Stimulated activated CD8-positive, alpha-beta memory T cell treated with anti-CD3 and anti-CD28 coated beads, Interleukin-4, amount 100 ng/mL, for 4 hours (primary cell): ENCODE measurements at regions not wholly inside any gene's neighbourhood (a gene's known extent, or its start where the extent isn't known, plus 50 kb on each side); places are given as distances from the start of the nearest gene placed in this dataset.
"Not testable (repeated sequence)": the region's sequence is repeated elsewhere in the genome, so short reads cannot be mapped to it uniquely, and the experiment has no call there.

ENCODE experiments used
- DNase-seq, 2 donors: peaks; one replicate each; pipeline ENCODE4 v3.0.0-alpha.2; 2020; ENCODE audit warnings: low read depth in 2 of 2, low spot score in 1 of 2

DNA sequence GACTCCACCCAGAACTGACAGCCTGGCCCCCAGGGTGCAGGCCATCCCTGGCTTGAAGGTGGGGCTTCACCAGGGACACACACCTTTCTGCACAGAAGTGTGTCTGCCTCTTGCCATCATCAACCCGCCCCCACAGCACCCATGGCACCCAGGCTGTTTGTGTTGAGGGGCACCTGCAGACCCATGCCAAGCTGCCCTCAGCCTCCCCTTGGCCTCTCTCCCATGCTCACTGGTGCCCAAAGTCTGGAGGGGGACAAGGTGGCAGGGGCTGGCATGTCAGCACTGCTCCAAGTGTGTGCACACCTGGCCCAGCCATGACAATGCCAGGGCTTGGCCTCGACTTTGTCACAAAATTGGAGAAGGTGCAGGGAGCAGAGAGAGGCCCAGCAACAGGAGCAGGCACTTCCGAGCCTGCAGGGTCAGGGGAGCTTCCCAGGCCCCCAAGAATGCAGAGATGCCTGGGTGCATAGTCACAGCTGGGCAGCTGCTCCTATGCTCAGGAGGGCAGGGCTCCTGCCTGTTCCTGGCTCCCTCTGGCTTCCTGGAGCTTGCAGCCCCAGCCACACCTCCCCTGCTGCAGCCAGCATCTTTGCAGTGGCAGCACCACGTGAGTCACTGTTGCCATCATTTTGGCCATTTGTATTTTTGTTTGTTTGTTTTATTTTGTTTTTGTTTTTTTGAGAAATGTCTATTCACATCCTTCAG is 280.6 kb upstream of the UBE2E3 start:
- no peak for DNase-seq

DNA sequence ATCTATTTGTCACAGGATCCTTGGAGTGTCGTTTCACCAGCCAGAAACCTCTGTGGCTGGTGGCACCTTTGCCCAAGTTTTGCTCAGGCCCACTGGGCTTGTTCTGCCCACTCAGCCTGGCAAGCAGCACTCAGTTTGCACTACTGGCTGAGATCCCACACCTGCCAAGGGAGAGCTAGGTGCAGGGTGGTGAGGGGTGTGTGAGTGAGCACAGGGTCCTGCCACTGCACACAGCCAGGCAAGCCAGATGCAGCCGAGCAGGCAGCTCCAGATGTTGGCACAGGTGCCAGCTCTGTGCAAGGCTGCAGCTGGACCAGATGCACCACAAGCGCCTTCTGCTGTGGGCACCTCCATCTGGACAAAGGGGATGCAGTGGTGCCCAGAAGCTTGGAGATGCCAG is 281.7 kb upstream of the UBE2E3 start:
- no peak for DNase-seq

DNA sequence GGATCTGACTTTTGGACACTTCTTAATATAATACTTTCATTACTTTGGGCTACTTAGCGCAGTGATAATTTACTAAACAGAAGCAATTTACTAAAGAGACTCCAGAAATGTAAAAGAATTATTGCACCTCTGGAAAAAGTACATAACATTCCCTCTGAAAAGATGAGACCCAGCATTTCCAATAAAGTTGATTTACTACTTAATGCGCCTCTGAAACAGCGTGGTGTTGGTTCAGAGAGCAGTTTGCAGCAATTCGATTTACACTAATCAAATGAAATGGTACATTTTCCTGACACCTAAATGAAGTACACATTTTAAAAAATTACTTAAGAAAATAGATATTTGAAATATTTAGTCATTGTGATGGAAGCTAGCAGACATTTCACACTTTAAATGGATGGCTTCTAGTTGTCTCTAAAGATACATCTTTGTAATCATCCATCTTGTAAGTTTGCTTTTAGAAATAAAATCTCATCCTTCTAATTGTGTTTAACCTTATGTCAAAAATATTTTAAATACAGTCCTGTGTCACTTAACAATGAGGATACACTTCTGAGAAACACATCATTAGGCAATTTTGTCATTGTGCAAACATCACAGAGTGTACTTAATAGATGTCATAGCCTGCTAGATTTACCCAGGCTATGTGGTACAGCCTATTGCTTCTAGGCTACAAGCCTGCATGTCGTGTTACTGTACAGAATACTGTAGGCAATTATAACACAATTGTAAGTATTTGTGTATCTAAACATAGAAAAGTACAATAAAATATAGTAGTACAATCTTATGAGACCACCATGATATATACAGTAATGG is 284.6 kb upstream of the UBE2E3 start:
- DNase-seq: no peak

DNA sequence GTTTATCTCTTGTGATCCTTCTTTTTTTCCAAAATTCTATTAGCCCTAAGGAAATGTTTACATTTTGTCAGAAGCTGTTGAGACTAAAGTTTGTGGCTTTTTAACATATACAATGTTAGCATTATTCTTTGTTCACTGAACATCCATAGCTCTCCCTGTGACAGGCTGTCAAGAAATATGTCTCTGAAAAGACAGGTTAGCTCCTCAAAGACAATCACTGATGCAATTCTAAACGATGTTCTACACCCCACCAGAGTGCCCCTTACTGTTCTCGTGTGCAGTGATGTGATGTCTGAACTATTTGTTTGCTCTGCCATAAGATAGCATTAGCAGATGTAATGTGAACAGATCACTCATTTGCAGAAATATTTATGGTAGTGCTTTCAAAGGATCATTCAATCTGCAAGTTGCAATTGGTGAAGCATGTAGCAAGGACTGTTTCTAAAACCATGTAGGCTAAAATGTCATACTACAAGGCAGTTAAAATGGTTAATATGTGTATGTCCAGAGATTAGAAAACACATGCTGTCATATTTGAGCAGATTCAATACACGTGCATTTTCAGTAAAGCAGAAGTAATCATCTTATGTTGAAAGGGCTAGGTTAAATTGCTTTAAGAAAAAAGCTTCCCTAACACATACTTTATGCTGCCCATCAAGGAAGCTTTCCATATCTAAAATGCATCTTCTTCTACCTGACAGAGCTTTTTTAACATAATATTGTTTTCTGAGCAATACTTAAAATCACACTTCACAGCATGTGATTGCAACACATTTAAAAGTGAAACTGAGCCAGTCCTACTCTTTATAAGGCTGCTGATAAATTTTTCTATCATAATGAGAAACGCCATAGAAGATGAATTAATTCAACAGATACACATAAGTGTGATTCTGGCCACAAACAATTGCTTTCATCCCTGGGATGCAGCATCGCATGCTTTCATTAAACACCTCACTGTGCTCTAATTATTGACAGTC is 285.7 kb upstream of the UBE2E3 start:
- no peak for DNase-seq

DNA sequence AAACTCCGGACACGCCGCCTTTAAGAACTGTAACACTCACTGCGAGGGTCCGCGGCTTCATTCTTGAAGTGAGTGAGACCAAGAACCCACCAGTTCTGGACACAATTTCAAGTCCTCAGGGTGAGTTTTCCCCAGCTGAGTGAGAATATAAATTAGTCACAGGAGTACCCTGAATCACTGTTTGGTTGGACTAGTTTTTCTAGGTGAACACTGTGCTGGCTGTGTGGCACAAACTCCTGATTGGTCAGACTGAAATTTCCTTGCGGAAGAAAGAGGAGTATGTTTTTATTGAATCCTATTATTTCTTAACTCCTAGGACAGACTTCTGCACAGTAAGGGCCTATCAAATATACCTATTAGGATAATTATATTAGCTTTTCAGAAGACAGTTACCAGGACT is 288.1 kb upstream of the UBE2E3 start:
- DNase-seq: no peak

DNA sequence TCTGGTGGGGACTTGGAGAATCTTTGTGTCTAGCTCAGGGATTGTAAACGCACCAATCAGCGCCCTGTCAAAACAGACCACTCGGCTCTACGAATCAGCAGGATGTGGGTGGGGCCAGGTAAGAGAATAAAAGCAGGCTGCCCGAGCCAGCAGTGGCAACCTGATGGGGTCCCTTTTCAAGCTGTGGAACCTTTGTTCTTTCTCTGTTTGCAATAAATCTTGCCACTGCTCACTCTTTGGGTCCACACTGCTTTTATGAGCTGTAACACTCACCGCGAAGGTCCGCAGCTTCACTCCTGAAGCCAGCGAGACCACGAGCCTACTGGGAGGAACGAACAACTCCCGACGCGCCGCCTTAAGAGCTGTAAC is 288.6 kb upstream of the UBE2E3 start:
- DNase-seq: not testable (repeated sequence)

DNA sequence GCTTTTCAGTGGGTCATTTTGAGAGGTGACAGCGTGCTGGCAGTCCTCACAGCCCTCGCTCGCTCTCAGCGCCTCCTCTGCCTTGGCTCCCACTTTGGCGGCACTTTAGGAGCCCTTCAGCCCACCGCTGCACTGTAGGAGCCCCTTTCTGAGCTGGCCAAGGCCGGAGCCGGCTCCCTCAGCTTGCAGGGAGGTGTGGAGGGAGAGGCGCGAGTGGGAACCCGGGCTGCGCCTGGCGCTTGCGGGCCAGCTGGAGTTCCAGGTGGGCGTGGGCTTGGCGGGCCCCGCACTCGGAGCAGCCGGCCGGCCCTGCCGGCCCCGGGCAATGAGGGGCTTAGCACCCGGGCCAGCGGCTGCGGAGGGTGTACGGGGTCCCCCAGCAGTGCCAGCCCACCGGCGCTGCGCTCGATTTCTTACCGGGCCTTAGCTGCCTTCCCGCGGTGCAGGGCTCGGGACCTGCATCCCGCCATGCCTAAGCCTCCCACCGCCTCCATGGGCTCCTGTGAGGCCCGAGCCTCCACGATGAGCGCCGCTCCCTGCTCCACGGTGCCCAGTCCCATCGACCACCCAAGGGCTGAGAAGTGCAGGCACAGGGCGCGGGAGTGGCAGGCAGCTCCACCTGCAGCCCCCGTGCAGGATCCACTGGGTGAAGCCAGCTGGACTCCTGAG is 289.1 kb upstream of the UBE2E3 start:
- DNase-seq: not testable (repeated sequence)

DNA sequence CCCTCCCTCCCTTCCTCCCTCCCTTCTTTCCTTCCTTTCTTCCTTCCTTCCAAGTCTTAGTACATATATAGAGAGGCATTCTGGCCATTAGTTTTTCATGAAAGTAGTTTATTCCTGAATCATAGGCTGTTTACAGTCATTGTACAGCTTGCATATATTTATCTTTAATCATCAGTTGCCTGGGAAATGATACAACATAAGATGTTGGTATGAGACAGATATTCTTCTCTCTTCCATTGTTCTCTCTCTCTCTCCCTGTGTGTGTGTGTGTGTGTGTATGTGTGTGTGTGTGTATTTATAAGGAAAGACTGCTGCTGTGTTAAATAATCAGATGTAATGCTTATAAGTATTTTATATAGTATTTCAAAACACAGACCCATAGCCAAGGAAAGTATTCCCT is 289.8 kb upstream of the UBE2E3 start:
- no peak for DNase-seq

DNA sequence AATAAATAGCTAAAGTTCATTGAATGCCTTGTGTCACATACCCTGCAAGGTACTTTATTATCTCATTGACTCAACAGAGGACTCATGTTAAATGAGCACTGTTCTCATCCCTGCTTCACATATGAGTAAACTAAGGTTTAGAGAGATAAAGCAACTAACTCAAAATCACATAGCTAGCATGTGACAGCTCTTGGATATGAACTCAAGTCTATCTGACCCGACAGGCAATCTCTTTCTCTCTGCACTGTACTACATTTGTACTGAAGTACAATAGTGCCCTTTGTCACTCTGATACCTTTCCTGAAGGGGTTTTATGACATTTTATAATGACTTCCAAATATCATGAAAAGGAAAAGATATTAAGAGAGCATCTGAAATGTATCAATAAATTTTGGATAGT is 297.5 kb upstream of the UBE2E3 start:
- DNase-seq: no peak

DNA sequence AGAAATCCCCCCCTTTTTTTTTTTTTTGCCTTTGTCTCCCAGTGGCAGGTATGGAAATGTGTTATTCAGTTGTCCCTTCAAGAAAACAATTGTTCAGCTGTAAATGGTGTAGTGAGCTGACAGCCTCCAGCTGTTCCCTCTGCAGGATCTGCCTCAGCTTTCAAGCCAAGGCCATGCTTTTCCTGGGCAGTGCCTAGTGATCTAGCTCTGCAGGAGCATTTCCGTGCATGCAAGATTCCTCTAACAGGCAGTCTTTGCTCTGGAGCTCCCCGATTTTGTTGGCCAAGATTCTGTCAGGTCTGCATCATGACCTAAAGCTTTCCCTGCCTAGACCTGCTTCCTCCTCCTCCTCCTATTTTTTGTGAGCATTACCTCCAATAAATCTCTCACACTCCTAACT is 300.7 kb upstream of the UBE2E3 start:
- DNase-seq: no peak

DNA sequence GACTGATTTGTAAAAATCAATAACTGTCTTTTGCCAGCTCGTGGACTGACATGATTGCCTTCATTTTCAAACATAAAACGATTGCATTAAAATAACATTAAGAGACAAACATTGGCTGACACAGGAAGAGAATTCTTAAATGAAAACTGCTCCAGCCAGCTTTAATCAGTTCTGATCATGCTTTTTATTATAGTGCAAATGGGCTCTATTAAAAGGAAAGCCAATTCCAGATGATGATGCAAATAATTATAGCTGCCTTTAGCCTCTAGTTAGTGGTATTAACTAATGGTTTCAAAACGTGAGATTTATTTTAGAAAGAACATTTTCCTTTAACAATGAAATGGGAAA is 301.8 kb upstream of the UBE2E3 start:
- DNase-seq: no peak

DNA sequence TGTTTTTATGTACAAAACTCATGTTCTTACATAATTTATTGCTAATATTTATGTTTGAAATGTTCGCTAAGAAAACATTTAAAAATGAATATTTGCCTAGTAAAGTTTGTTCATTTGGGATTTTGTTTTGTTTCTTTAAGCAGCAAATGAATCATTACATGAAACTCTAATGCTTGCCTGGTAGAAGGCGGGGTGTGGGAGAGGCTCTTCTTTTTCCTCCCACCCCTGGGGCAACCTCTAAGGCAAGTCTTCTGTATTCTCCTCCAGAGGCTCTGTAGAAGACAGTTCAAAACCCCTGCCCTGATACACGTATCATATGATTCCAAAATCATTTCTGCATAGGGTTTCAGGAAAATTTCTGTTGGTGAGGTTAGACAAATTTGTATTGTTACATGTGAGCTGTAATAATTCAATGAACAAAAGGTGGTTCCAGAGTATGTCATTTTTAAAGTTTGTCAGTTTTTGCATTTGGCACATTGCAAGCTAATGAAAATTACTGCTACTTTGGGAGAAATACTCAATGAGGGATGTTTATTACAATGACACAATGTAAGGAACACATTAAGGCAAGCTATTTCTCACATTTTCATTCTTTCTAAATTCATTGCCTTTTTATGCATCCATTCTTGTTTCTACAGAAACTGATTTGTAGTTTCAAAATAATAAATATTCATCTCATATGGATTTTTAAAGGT is 302.3 kb upstream of the UBE2E3 start:
- no peak for DNase-seq

DNA sequence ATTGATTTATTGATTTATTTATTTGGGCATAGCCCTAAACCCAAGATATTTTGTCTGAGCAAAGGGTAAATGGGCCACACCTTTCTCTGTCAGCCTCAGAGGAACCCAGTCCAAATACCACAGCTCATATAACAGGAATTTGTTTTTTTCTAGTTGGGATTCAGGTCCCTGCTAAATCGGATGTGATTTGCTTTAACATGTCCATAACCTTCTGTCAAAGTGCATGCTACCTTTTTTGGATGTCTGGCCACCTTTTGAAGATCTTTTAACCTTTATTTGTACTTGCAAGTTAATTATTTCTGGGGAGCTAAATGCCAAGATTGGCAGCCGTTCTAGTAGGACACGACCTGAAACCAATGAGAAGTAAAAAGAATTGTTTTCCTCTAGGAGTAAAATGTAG is 303.2 kb upstream of the UBE2E3 start:
- no peak for DNase-seq

DNA sequence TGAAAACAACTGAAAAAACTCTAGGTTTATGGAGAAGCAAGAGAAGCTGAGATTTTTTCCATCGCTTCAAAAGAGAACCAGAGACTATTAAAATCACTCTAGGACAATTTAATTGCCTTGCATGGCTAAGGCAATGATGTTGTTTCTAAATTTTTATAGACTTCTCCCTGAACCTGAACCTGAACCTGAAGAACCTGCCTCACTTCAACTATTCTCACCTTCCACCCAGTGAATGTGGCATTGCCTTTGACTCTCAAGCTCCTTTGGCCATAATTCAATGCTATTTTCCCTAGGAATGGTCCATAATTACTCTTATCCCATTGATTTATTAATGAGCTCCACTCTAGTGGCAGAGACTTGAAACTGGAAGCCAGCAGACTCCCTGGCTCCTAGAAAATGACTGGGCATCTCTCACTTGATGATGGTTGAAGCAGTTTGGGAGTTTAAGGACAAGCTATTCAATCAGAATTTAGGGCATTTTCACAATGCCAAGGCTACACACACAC is 303.8 kb upstream of the UBE2E3 start:
- no peak for DNase-seq

DNA sequence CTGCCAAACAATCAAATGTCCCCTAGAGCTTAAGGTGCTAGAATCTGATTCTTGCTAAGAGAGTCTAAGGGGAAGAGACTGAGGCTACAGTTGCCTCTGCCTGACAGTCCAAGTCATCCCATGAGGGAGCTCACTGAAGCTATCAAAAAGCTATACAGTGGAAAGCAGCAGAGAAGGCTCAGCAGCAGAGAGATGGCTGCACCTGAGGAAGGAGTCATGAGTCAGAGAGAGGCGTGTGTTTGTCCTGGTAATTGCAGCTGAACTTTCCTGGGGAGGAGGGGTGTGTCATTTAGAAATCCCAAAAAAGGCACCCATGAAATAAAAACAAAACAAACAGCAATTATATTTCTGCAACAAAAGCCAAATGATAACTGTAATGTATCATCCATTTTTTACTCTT is 305.2 kb upstream of the UBE2E3 start:
- DNase-seq: no peak

DNA sequence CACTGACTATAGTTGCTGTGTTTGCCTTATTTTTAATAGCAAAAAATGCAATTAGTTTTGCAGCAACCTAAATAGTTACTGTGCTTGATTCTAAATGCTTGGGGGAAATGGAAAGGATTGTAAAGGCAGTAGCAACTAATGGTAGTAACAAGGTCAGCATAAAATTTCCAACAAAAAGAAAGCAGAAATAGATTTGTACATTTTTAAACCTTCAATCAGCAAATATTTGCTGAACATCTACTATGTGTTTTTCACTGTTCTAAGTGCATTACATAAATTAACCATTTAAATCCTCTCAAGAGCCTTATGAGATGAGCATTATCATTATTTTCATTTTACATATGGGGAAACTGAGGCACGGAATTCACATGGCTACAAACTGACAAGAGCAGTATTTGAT is 308.0 kb upstream of the UBE2E3 start:
- no peak for DNase-seq

DNA sequence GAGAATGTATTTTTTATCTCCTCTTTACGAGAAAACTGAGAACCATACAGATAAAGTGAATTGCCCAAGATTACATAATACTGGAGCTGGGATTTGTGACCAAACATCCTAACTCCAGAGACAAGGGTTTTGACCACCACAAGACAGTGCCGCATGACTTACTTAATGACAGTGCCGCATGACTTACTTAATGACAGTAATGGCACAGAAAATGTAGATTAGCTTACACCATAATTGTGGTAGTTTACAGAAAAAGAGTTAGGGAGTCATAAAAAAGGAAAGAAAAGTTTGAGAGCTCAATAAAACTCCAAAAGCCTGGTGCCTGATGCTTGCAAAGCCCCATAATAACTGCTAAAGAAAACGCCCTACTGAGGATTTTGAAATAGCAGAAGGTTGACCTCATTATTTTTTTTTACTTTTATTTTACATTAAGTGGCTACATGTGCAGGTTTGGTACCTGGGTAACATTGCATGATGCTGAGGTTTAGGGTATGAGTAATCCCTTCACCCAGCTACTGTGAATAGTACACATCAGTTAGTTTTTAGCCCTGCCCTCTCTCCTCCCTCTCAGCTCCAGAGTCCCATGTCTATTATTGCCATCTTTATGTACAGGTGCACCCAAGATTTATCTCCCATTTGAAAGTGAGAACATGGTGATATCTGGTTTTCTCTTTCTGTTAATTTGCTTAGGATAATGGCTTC is 310.0 kb upstream of the UBE2E3 start:
- DNase-seq: no peak

DNA sequence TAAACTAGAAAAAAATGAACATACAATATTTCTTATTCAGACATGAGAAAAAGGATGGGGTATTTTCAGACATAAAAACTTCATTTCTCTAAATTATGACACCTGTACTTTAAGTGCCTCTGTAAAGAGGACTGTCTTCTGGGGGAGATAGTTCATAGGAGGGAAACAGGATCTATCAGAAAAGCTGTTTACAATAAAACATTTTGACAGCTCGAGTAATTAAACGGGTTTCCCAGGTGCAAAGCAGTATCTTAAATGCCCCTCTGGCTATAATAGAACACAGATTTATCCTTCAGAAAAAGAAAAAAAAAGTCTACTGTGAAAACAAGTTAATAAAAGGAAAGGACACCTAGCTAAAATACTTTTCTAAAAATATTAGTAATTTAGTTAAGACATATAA is 311.4 kb upstream of the UBE2E3 start:
- no peak for DNase-seq

DNA sequence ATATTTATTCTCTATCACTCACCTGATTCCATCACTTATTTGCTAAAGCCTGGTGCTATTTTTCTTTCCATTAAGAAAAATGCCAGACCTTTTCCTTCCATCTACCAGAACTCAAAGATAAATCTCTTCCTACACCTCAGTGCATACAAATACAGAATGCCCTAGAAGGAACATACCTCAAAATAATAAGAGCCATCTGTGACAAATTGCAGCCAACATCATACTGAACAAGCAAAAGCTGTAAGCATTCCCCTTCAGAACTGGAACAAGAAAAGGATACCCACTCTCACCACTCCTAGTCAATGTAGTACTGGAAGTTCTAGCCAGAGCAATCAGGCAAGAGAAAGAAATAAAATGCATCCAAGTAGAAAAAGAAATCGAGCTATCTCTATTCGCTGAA is 315.9 kb upstream of the UBE2E3 start:
- no peak for DNase-seq

DNA sequence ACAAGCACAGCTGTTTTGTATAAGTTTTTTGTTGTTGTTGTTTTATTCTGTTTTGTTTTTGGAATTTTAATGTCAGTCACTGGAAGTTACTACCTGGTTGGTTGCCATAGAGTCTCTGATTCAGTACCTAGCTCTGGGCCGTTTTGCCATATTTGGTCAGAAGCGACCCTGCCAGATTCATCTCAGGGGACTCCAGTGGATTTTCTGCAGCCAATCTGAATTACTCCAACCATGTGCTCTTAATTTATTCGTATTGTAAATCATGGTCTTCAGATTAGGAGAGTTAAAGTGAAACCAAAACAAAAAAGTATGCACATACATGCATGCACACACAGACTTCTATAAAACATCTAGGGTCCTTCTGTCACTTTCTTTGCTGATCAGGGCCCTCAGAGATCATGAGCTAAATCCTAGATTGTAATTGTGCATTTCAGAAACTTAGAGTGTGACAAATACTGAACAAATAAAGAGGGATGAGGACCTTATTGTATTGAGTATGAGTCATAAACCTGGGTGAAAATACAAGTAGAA is 317.4 kb upstream of the UBE2E3 start:
- no peak for DNase-seq
